Fibroblast of pulmonary artery (primary cell): ENCODE measurements at regions not wholly inside any gene's neighbourhood (a gene's known extent, or its start where the extent isn't known, plus 50 kb on each side); places are given as distances from the start of the nearest gene placed in this dataset.
"Not testable (repeated sequence)": the region's sequence is repeated elsewhere in the genome, so short reads cannot be mapped to it uniquely, and the experiment has no call there.

Experiments
- DNase-seq: peaks from one replicate; pipeline ENCODE4 v3.0.0-alpha.2; 2010; ENCODE audit warnings: low read depth
- H3K4me3 ChIP-seq: replicated peaks from 2 replicates; pipeline ENCODE4 v1.5.1; 2011; ENCODE audit warnings: low read depth, mild to moderate bottlenecking, control low read depth, low read length, moderate library complexity
- TF ChIP-seq, protein P1 (sequence below): IDR thresholded peaks from 2 replicates; pipeline ENCODE4 v1.5.1; 2011; ENCODE audit warnings: mild to moderate bottlenecking, control low read depth, low read length, inconsistent platforms; ENCODE audit errors: missing control alignments

DNA sequence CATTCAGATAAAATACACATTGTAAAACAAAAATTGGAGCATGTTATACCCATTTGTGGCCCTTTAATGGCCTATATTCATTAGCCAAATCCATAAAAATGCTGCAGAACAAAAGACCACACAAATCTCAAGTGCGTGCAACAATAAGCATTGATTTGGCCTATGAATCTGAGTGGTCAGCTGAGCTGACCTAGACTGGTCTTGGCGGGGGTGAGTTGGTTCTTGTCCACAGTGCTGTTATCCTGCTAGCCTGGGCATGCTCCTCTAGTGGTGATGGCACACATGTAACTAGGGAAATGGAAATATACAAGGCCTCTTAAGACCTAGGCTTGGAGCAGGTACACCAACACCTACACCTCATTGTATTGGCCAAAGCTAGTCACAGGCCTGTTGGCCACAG lies 122.2 kb upstream of the TBCA start:
- TF ChIP-seq, protein P1, sequence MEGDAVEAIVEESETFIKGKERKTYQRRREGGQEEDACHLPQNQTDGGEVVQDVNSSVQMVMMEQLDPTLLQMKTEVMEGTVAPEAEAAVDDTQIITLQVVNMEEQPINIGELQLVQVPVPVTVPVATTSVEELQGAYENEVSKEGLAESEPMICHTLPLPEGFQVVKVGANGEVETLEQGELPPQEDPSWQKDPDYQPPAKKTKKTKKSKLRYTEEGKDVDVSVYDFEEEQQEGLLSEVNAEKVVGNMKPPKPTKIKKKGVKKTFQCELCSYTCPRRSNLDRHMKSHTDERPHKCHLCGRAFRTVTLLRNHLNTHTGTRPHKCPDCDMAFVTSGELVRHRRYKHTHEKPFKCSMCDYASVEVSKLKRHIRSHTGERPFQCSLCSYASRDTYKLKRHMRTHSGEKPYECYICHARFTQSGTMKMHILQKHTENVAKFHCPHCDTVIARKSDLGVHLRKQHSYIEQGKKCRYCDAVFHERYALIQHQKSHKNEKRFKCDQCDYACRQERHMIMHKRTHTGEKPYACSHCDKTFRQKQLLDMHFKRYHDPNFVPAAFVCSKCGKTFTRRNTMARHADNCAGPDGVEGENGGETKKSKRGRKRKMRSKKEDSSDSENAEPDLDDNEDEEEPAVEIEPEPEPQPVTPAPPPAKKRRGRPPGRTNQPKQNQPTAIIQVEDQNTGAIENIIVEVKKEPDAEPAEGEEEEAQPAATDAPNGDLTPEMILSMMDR, result no peak
- H3K4me3 ChIP-seq, result no peak overlapping the region
- DNase-seq, result no peak

GRCh38 chr5:77896338-77896737 lies 120.2 kb upstream of the TBCA start:
- DNase-seq, result no peak
- H3K4me3 ChIP-seq, result no peak overlapping the region
- TF ChIP-seq, protein P1, result no peak

DNA sequence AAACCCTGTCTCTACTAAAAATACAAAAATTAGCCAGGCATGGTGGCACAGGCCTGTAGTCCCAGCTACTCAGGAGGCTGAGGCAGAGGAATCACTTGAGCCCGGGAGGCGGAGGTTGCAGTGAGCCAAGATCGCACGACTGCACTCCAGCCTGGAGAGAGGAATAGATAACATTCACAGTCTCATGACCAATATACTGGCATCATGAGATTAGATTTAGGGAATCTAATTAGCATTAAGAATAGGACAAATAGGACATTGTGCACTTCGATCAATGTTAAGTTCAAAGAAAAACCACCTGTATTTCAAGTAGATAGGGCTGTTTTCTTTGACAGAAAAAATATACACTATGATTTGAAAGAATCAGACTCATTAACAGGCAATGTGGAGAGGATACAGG lies 118.0 kb upstream of the TBCA start:
- not testable (repeated sequence) for H3K4me3 ChIP-seq, DNase-seq

GRCh38 chr5:77893225-77893860 lies 117.2 kb upstream of the TBCA start:
- TF ChIP-seq, protein P1, result no peak
- peak; percentile 96 for DNase-seq
- H3K4me3 ChIP-seq, result no peak overlapping the region

GRCh38 chr5:77892061-77893010 lies 116.2 kb upstream of the TBCA start:
- DNase-seq, result no peak
- no peak overlapping the region for H3K4me3 ChIP-seq
- TF ChIP-seq, protein P1, result no peak

GRCh38 chr5:77885519-77885918 lies 109.4 kb upstream of the TBCA start:
- no peak overlapping the region for H3K4me3 ChIP-seq
- no peak for DNase-seq
- TF ChIP-seq, protein P1, result no peak

DNA sequence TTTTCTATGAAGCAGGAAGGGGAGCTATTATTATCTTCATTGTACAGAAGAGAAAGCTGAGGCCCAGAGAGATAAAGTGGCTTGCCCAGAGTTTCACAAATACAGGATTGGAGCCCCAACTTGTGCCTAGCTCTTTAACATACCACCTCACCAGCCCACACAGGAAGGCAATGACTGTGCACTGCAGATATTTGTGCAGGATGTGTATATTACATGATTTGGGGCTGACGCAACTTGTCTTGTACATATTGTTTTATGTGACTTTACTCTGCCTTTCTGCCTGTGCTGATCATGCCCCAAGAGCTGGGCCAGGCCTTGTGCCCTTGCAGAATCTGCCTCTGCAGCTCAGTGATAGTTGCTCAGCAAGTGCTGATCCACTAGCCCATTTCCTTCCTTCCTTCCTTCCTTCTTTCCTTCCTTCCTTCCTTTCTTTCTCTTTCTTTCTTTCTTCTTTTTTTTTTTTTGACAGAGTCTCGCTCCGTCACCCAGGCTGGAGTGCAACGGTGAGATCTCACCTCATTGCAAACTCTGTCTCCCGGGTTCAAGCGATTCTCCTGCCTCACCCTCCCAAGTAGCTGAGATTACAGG lies 106.6 kb upstream of the TBCA start:
- no peak overlapping the region for H3K4me3 ChIP-seq
- peak; percentile 89 for DNase-seq
- TF ChIP-seq, protein P1, result no peak
